ENCODE measurements at regions not wholly inside any gene's neighbourhood (a gene's known extent, or its start where the extent isn't known, plus 50 kb on each side); places are given as distances from the start of the nearest gene placed in this dataset.

GRCh38 chr1:227440182-227440581, 121.9 kb upstream of the CDC42BPA start:
- H3K23ac ChIP-seq (ENCODE audit: low read length in 2 of 2) = no peak overlapping the region
- H3K18ac ChIP-seq (ENCODE audit: low read depth in 1 of 2, low read length in 2 of 2) = no peak overlapping the region
- H3K9me3 ChIP-seq (ENCODE audit: control insufficient read depth, low read length) = no peaks in the 10 kb centered on the region
- H2BK15ac ChIP-seq (ENCODE audit: low read depth, poor library complexity, severe bottlenecking) = no peak overlapping the region
- H3K36me3 ChIP-seq (ENCODE audit: control insufficient read depth in 1 of 2, insufficient read depth in 2 of 2, low read depth in 1 of 2, low read length in 2 of 2) = no peaks in the 10 kb centered on the region
- no peak overlapping the region for H2BK12ac ChIP-seq (ENCODE audit: low read length in 2 of 2)
- H3K14ac ChIP-seq (ENCODE audit: low read length in 2 of 2) = no peak overlapping the region
- no peak overlapping the region for H3K27ac ChIP-seq (ENCODE audit: low read length, poor library complexity, severe bottlenecking)
- H3K27me3 ChIP-seq (ENCODE audit: control insufficient read depth in 1 of 2, insufficient read depth in 1 of 2, low read length in 2 of 2) = peaks cover 0 to 10% of the 10 kb centered on the region in 2 experiments
- H3K4ac ChIP-seq (ENCODE audit: low read depth in 1 of 2, low read length in 2 of 2) = no peak overlapping the region
- no peaks in the 10 kb centered on the region for H3K79me1 ChIP-seq (replicated peaks; ENCODE audit: low read length, poor library complexity, severe bottlenecking)
- no peaks in the 10 kb centered on the region for H3K4me1 ChIP-seq (ENCODE audit: control insufficient read depth, insufficient read depth, low read depth, low read length)
- H2AK5ac ChIP-seq (ENCODE audit: low read length, severe bottlenecking) = no peak overlapping the region
- WGBS = 66% methylated on average over 5 of the region's 7 CpGs
- H4K91ac ChIP-seq (ENCODE audit: low read length) = no peak overlapping the region
- DNase-seq = no peak
- no peak overlapping the region for H3K4me3 ChIP-seq (ENCODE audit: insufficient read depth in 1 of 2, low read depth in 1 of 2, low read length in 2 of 2)
- no peak overlapping the region for H2BK120ac ChIP-seq (ENCODE audit: low read depth, low read length)
- no peak overlapping the region for H2AFZ ChIP-seq (ENCODE audit: low read depth, low read length)
- no peak overlapping the region for H3K9ac ChIP-seq (ENCODE audit: low read length)
- H4K8ac ChIP-seq (ENCODE audit: low read length) = no peak overlapping the region
- no peak overlapping the region for H2BK5ac ChIP-seq (ENCODE audit: low read depth, low read length, poor library complexity, severe bottlenecking)
- no peak overlapping the region for H3K4me2 ChIP-seq (ENCODE audit: low read length, poor library complexity, severe bottlenecking)

- peak; percentile 71 for DNase-seq
- no peak overlapping the region for H3K18ac ChIP-seq (ENCODE audit: low read depth in 1 of 2, low read length in 2 of 2)
- no peak overlapping the region for H4K8ac ChIP-seq (ENCODE audit: low read length)
- H2BK15ac ChIP-seq (ENCODE audit: low read depth, poor library complexity, severe bottlenecking) = no peak overlapping the region
- H3K4ac ChIP-seq (ENCODE audit: low read depth in 1 of 2, low read length in 2 of 2) = no peak overlapping the region
- no peak overlapping the region for H3K27ac ChIP-seq (ENCODE audit: low read length, poor library complexity, severe bottlenecking)
- H2AK5ac ChIP-seq (ENCODE audit: low read length, severe bottlenecking) = no peak overlapping the region
- 41% methylated on average over 7 of the region's 7 CpGs for WGBS
- H3K4me2 ChIP-seq (ENCODE audit: low read length, poor library complexity, severe bottlenecking) = peak overlapping the region; percentile 80
- no peak overlapping the region for H3K14ac ChIP-seq (ENCODE audit: low read length in 2 of 2)
- no peaks in the 10 kb centered on the region for H3K36me3 ChIP-seq (ENCODE audit: control insufficient read depth in 1 of 2, insufficient read depth in 2 of 2, low read depth in 1 of 2, low read length in 2 of 2)
- peak overlapping the region; percentile 48 for H2AFZ ChIP-seq (ENCODE audit: low read depth, low read length)
- peak overlapping the region; percentile 78 for H3K9ac ChIP-seq (ENCODE audit: low read length)
- H3K27me3 ChIP-seq (ENCODE audit: control insufficient read depth in 1 of 2, insufficient read depth in 1 of 2, low read length in 2 of 2) = peaks cover 0 to 10% of the 10 kb centered on the region in 2 experiments
- no peak overlapping the region for H2BK5ac ChIP-seq (ENCODE audit: low read depth, low read length, poor library complexity, severe bottlenecking)
- H2BK12ac ChIP-seq (ENCODE audit: low read length in 2 of 2) = no peak overlapping the region
- peak overlapping the region in 1 of 2 experiments; percentile 63 for H3K4me3 ChIP-seq (ENCODE audit: insufficient read depth in 1 of 2, low read depth in 1 of 2, low read length in 2 of 2)
- H3K23ac ChIP-seq (ENCODE audit: low read length in 2 of 2) = no peak overlapping the region
- H3K79me1 ChIP-seq (replicated peaks; ENCODE audit: low read length, poor library complexity, severe bottlenecking) = no peaks in the 10 kb centered on the region
- no peaks in the 10 kb centered on the region for H3K4me1 ChIP-seq (ENCODE audit: control insufficient read depth, insufficient read depth, low read depth, low read length)
- no peak overlapping the region for H4K91ac ChIP-seq (ENCODE audit: low read length)
- H2BK120ac ChIP-seq (ENCODE audit: low read depth, low read length) = no peak overlapping the region
- no peaks in the 10 kb centered on the region for H3K9me3 ChIP-seq (ENCODE audit: control insufficient read depth, low read length)
Observed at GRCh38 chr1:227437495-227438008, 119.3 kb upstream of the CDC42BPA start.

GRCh38 chr1:227434808-227435444, 116.6 kb upstream of the CDC42BPA start:
- H3K9ac ChIP-seq (ENCODE audit: low read length) = no peak overlapping the region
- H2BK15ac ChIP-seq (ENCODE audit: low read depth, poor library complexity, severe bottlenecking) = no peak overlapping the region
- 88% methylated on average over 3 of the region's 3 CpGs for WGBS
- no peak overlapping the region for H2BK12ac ChIP-seq (ENCODE audit: low read length in 2 of 2)
- H2BK5ac ChIP-seq (ENCODE audit: low read depth, low read length, poor library complexity, severe bottlenecking) = no peak overlapping the region
- no peaks in the 10 kb centered on the region for H3K79me1 ChIP-seq (replicated peaks; ENCODE audit: low read length, poor library complexity, severe bottlenecking)
- no peak overlapping the region for H3K4me2 ChIP-seq (ENCODE audit: low read length, poor library complexity, severe bottlenecking)
- no peak overlapping the region for H4K8ac ChIP-seq (ENCODE audit: low read length)
- no peak overlapping the region for H3K27ac ChIP-seq (ENCODE audit: low read length, poor library complexity, severe bottlenecking)
- H3K27me3 ChIP-seq (ENCODE audit: control insufficient read depth in 1 of 2, insufficient read depth in 1 of 2, low read length in 2 of 2) = peaks cover 0 to 4% of the 10 kb centered on the region in 2 experiments
- H3K9me3 ChIP-seq (ENCODE audit: control insufficient read depth, low read length) = no peaks in the 10 kb centered on the region
- no peak overlapping the region for H2BK120ac ChIP-seq (ENCODE audit: low read depth, low read length)
- H3K14ac ChIP-seq (ENCODE audit: low read length in 2 of 2) = no peak overlapping the region
- H3K4ac ChIP-seq (ENCODE audit: low read depth in 1 of 2, low read length in 2 of 2) = no peak overlapping the region
- H3K4me3 ChIP-seq (ENCODE audit: insufficient read depth in 1 of 2, low read depth in 1 of 2, low read length in 2 of 2) = no peak overlapping the region
- no peak overlapping the region for H4K91ac ChIP-seq (ENCODE audit: low read length)
- DNase-seq = no peak
- H3K18ac ChIP-seq (ENCODE audit: low read depth in 1 of 2, low read length in 2 of 2) = no peak overlapping the region
- H3K4me1 ChIP-seq (ENCODE audit: control insufficient read depth, insufficient read depth, low read depth, low read length) = peaks cover 6% of the 10 kb centered on the region
- H3K23ac ChIP-seq (ENCODE audit: low read length in 2 of 2) = no peak overlapping the region
- H2AK5ac ChIP-seq (ENCODE audit: low read length, severe bottlenecking) = no peak overlapping the region
- H2AFZ ChIP-seq (ENCODE audit: low read depth, low read length) = no peak overlapping the region
- no peaks in the 10 kb centered on the region for H3K36me3 ChIP-seq (ENCODE audit: control insufficient read depth in 1 of 2, insufficient read depth in 2 of 2, low read depth in 1 of 2, low read length in 2 of 2)

- H3K14ac ChIP-seq (ENCODE audit: low read length in 2 of 2) = no peak overlapping the region
- H3K27me3 ChIP-seq (ENCODE audit: control insufficient read depth in 1 of 2, insufficient read depth in 1 of 2, low read length in 2 of 2) = peaks cover 0 to 4% of the 10 kb centered on the region in 2 experiments
- H2AK5ac ChIP-seq (ENCODE audit: low read length, severe bottlenecking) = no peak overlapping the region
- no peak overlapping the region for H3K18ac ChIP-seq (ENCODE audit: low read depth in 1 of 2, low read length in 2 of 2)
- no peak overlapping the region for H3K27ac ChIP-seq (ENCODE audit: low read length, poor library complexity, severe bottlenecking)
- H3K36me3 ChIP-seq (ENCODE audit: control insufficient read depth in 1 of 2, insufficient read depth in 2 of 2, low read depth in 1 of 2, low read length in 2 of 2) = no peaks in the 10 kb centered on the region
- no peak overlapping the region for H3K23ac ChIP-seq (ENCODE audit: low read length in 2 of 2)
- no peak for DNase-seq
- H4K8ac ChIP-seq (ENCODE audit: low read length) = no peak overlapping the region
- H3K4me2 ChIP-seq (ENCODE audit: low read length, poor library complexity, severe bottlenecking) = no peak overlapping the region
- no peak overlapping the region for H2AFZ ChIP-seq (ENCODE audit: low read depth, low read length)
- no peak overlapping the region for H3K4me3 ChIP-seq (ENCODE audit: insufficient read depth in 1 of 2, low read depth in 1 of 2, low read length in 2 of 2)
- no peak overlapping the region for H3K9ac ChIP-seq (ENCODE audit: low read length)
- no peak overlapping the region for H4K91ac ChIP-seq (ENCODE audit: low read length)
- H2BK15ac ChIP-seq (ENCODE audit: low read depth, poor library complexity, severe bottlenecking) = no peak overlapping the region
- H2BK12ac ChIP-seq (ENCODE audit: low read length in 2 of 2) = peak overlapping the region in 1 of 2 experiments; percentile 42
- H3K9me3 ChIP-seq (ENCODE audit: control insufficient read depth, low read length) = no peaks in the 10 kb centered on the region
- peaks cover 14% of the 10 kb centered on the region for H3K4me1 ChIP-seq (ENCODE audit: control insufficient read depth, insufficient read depth, low read depth, low read length)
- WGBS = 90% methylated on average over 8 of the region's 8 CpGs
- no peak overlapping the region for H2BK5ac ChIP-seq (ENCODE audit: low read depth, low read length, poor library complexity, severe bottlenecking)
- peak overlapping the region in 1 of 2 experiments; percentile 24 for H3K4ac ChIP-seq (ENCODE audit: low read depth in 1 of 2, low read length in 2 of 2)
- no peak overlapping the region for H2BK120ac ChIP-seq (ENCODE audit: low read depth, low read length)
- no peaks in the 10 kb centered on the region for H3K79me1 ChIP-seq (replicated peaks; ENCODE audit: low read length, poor library complexity, severe bottlenecking)
Observed at GRCh38 chr1:227433663-227434341, 115.5 kb upstream of the CDC42BPA start.
